Ishikawa (cell line): ENCODE measurements at regions not wholly inside any gene's neighbourhood (a gene's known extent, or its start where the extent isn't known, plus 50 kb on each side); places are given as distances from the start of the nearest gene placed in this dataset.

Experiments
- CEBPB ChIP-seq: IDR thresholded peaks from 2 replicates; pipeline ENCODE4 v1.6.1; 2012
- CREB1 ChIP-seq: IDR thresholded peaks from 2 replicates; pipeline ENCODE4 v1.6.1; 2012; ENCODE audit warnings: low read depth
- EGR1 ChIP-seq: IDR thresholded peaks from 2 replicates; pipeline ENCODE4 v1.6.1; 2012
- EP300 ChIP-seq: IDR thresholded peaks from 2 replicates; pipeline ENCODE4 v1.6.1; 2012; ENCODE audit warnings: borderline replicate concordance
- FOXM1 ChIP-seq: IDR thresholded peaks from 2 replicates; pipeline ENCODE4 v1.6.1; 2012; ENCODE audit warnings: low read depth, borderline replicate concordance
- MAX ChIP-seq: IDR thresholded peaks from 2 replicates; pipeline ENCODE4 v1.6.1; 2012
- NFIC ChIP-seq: IDR thresholded peaks from 2 replicates; pipeline ENCODE4 v1.6.1; 2012
- RAD21 ChIP-seq: IDR thresholded peaks from 2 replicates; pipeline ENCODE4 v1.6.1; 2012; ENCODE audit warnings: low read depth
- REST ChIP-seq: IDR thresholded peaks from 2 replicates; pipeline ENCODE4 v1.6.1; 2012; ENCODE audit warnings: low read depth, mild to moderate bottlenecking
- TAF1 ChIP-seq: IDR thresholded peaks from 2 replicates; pipeline ENCODE4 v1.6.1; 2012; ENCODE audit warnings: low read depth, mild to moderate bottlenecking
- TCF12 ChIP-seq: IDR thresholded peaks from 2 replicates; pipeline ENCODE4 v1.6.1; 2012; ENCODE audit warnings: low read depth
- TEAD4 ChIP-seq: IDR thresholded peaks from 2 replicates; pipeline ENCODE4 v1.6.1; 2012
- YY1 ChIP-seq: IDR thresholded peaks from 2 replicates; pipeline ENCODE4 v1.6.1; 2012; ENCODE audit warnings: low read depth
- ZBTB7A ChIP-seq: IDR thresholded peaks from 2 replicates; pipeline ENCODE4 v1.6.1; 2012; ENCODE audit warnings: low read depth
- TF ChIP-seq, protein P1 (sequence below): IDR thresholded peaks from 2 replicates; pipeline ENCODE4 v1.6.1; 2012

- TF ChIP-seq TAF1 = no peak
- TF ChIP-seq FOXM1 = no peak
- TF ChIP-seq CEBPB = peak; percentile 94
- TF ChIP-seq, protein P1, sequence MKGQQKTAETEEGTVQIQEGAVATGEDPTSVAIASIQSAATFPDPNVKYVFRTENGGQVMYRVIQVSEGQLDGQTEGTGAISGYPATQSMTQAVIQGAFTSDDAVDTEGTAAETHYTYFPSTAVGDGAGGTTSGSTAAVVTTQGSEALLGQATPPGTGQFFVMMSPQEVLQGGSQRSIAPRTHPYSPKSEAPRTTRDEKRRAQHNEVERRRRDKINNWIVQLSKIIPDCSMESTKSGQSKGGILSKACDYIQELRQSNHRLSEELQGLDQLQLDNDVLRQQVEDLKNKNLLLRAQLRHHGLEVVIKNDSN = no peak
- TF ChIP-seq NFIC = peak; percentile 68
- TF ChIP-seq CREB1 = no peak
- no peak for TF ChIP-seq EGR1
- no peak for TF ChIP-seq ZBTB7A
- TF ChIP-seq TCF12 = no peak
- TF ChIP-seq EP300 = no peak
- TF ChIP-seq MAX = 0 out of 2 replicates have a peak, but pooled peaks have one; percentile 17
- no peak for TF ChIP-seq YY1
- no peak for TF ChIP-seq TEAD4
- no peak for TF ChIP-seq REST
- no peak for TF ChIP-seq RAD21
Observed at GRCh38 chr5:68456756-68457217, 241.2 kb downstream of the PIK3R1 start.

GRCh38 chr5:68457285-68457684 is 241.7 kb downstream of the PIK3R1 start:
- TF ChIP-seq EGR1 (no peak), NFIC (no peak), ZBTB7A (no peak), REST (no peak), MAX (no peak), CEBPB (0 out of 2 replicates have a peak, but pooled peaks have one; percentile 43), TCF12 (no peak), FOXM1 (no peak)

GRCh38 chr5:68458416-68459021 is 243.0 kb downstream of the PIK3R1 start:
- TF ChIP-seq FOXM1 = no peak
- TF ChIP-seq CEBPB = no peak
- TF ChIP-seq ZBTB7A = no peak
- no peak for TF ChIP-seq MAX
- TF ChIP-seq, protein P1 = no peak
- TF ChIP-seq REST = no peak
- no peak for TF ChIP-seq TEAD4
- TF ChIP-seq NFIC = no peak
- no peak for TF ChIP-seq RAD21
- no peak for TF ChIP-seq TAF1
- TF ChIP-seq TCF12 = no peak

- TF ChIP-seq CREB1 = no peak
- no peak for TF ChIP-seq ZBTB7A
- TF ChIP-seq RAD21 = no peak
- no peak for TF ChIP-seq TEAD4
- TF ChIP-seq TCF12 = no peak
- no peak for TF ChIP-seq MAX
- TF ChIP-seq EP300 = no peak
Observed at GRCh38 chr5:68459093-68459809, 243.7 kb downstream of the PIK3R1 start.
